SK-N-SH treated with all-trans-retinoic acid at 6 μM for 48 hours (cell line): ENCODE measurements at regions not wholly inside any gene's neighbourhood (a gene's known extent, or its start where the extent isn't known, plus 50 kb on each side); places are given as distances from the start of the nearest gene placed in this dataset.

Experiments
- ARNTL ChIP-seq: fragments of 450-650 bp; formaldehyde crosslinking; IDR thresholded peaks from 2 replicates; pipeline ENCODE4 v1.5.0; 2020; ENCODE audit warnings: low read depth, mild to moderate bottlenecking, moderate library complexity, borderline replicate concordance
- BACH2 ChIP-seq: fragments of 250-450 bp; sonication (Bioruptor Pico); IDR thresholded peaks from 2 replicates; pipeline ENCODE4 v1.9.0; 2021; ENCODE audit warnings: mild to moderate bottlenecking, borderline replicate concordance
- GLIS3 ChIP-seq: fragments of 250-450 bp; sonication (Bioruptor Pico); IDR thresholded peaks from 2 replicates; pipeline ENCODE4 v1.5.0; 2020; ENCODE audit warnings: mild to moderate bottlenecking, moderate library complexity
- PPARA ChIP-seq: fragments of 250-450 bp; sonication (Bioruptor Pico); IDR thresholded peaks from 2 replicates; pipeline ENCODE4 v1.5.0; 2020; ENCODE audit warnings: mild to moderate bottlenecking, borderline replicate concordance
- RARB ChIP-seq: fragments of 250-450 bp; sonication (Bioruptor Pico); IDR thresholded peaks from 2 replicates; pipeline ENCODE4 v1.8.0; 2021; ENCODE audit warnings: mild to moderate bottlenecking, moderate library complexity
- TCF4 ChIP-seq: fragments of 250-450 bp; sonication (Bioruptor Pico); IDR thresholded peaks from 2 replicates; pipeline ENCODE4 v1.8.0; 2021; ENCODE audit warnings: mild to moderate bottlenecking, moderate library complexity, borderline replicate concordance
- ZFP3 ChIP-seq: fragments of 250-450 bp; sonication (Bioruptor Pico); IDR thresholded peaks from 2 replicates; pipeline ENCODE4 v1.5.0; 2020; ENCODE audit warnings: mild to moderate bottlenecking, moderate library complexity
- ZNF565 ChIP-seq: fragments of 450-650 bp; formaldehyde crosslinking; conservative IDR thresholded peaks from 2 replicates; pipeline ENCODE4 v1.5.0; 2020; ENCODE audit warnings: low read depth, mild to moderate bottlenecking, moderate library complexity
- TF ChIP-seq, protein P1 (sequence below): fragments of 250-450 bp; sonication (Bioruptor Pico); IDR thresholded peaks from 2 replicates; pipeline ENCODE4 v1.5.1; 2021; ENCODE audit warnings: mild to moderate bottlenecking, moderate library complexity

DNA sequence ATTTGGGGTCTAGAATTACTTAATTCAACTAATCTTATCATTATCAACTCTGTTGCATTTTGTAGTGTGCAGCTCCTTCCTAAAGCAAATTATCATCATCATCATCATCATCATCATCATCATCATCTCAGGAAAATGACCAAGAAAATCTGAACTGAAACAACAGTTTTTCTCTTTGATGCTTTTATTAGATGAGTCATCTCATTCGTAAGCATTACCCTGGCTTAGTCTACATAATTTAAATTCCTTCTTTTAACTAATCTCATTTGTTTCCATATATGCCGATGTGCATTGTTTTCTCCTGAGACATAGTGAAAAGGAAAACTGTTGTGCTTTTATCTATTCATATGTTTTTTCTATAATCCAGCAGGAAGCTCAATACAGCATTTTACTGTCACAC is 173.0 kb upstream of the PDE4D start:
- TF ChIP-seq ARNTL (CRISPR knock-in tag) (no peak), PPARA (CRISPR knock-in tag) (no peak), TCF4 (CRISPR knock-in tag) (no peak), BACH2 (CRISPR knock-in tag) (no peak), RARB (CRISPR knock-in tag) (no peak), GLIS3 (no peak), ZFP3 (no peak), ZNF565 (CRISPR knock-in tag) (no peak)
- TF ChIP-seq, protein P1, sequence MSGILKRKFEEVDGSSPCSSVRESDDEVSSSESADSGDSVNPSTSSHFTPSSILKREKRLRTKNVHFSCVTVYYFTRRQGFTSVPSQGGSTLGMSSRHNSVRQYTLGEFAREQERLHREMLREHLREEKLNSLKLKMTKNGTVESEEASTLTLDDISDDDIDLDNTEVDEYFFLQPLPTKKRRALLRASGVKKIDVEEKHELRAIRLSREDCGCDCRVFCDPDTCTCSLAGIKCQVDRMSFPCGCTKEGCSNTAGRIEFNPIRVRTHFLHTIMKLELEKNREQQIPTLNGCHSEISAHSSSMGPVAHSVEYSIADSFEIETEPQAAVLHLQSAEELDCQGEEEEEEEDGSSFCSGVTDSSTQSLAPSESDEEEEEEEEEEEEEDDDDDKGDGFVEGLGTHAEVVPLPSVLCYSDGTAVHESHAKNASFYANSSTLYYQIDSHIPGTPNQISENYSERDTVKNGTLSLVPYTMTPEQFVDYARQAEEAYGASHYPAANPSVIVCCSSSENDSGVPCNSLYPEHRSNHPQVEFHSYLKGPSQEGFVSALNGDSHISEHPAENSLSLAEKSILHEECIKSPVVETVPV (CRISPR knock-in tag), result no peak
